Testis (tissue), 2 donors: ENCODE measurements at regions not wholly inside any gene's neighbourhood (a gene's known extent, or its start where the extent isn't known, plus 50 kb on each side); places are given as distances from the start of the nearest gene placed in this dataset.

Source experiments
- CTCF ChIP-seq, 3 experiments: fragments of 450-650 bp in 2 of 3; fragments of 200-600 bp in 1 of 3; sonication (generic) in 1 of 3; IDR thresholded peaks; one replicate each; pipeline ENCODE4 v1.5.1; 2016 to 2019; ENCODE audit warnings: antibody characterized with exemption in 3 of 3, mild to moderate bottlenecking in 2 of 3, moderate library complexity in 1 of 3
- POLR2A ChIP-seq: fragments of 450-650 bp; IDR thresholded peaks from one replicate; pipeline ENCODE4 v1.6.1; 2017; ENCODE audit warnings: antibody characterized with exemption, mild to moderate bottlenecking, moderate library complexity

- TF ChIP-seq CTCF (IDR thresholded peaks at IDR 0.05) (no peak), POLR2A (no peak)
Observed at GRCh38 chr12:130049666-130050065, 112.6 kb upstream of the FZD10 start.
